Glomerular visceral epithelial cell (primary cell): ENCODE measurements at regions not wholly inside any gene's neighbourhood (a gene's known extent, or its start where the extent isn't known, plus 50 kb on each side); places are given as distances from the start of the nearest gene placed in this dataset.

Experiments used
- DNase-seq: peaks from one replicate; pipeline ENCODE4 v3.0.0-alpha.2; 2016; ENCODE audit errors: extremely low spot score

GRCh38 chr16:86145669-86146068 is 246.7 kb downstream of the IRF8 start:
- no peak for DNase-seq

GRCh38 chr16:86150641-86151238 is 251.8 kb downstream of the IRF8 start:
- DNase-seq: no peak

GRCh38 chr16:86151239-86151851 is 252.4 kb downstream of the IRF8 start:
- no peak for DNase-seq

GRCh38 chr16:86156155-86156554 is 257.2 kb downstream of the IRF8 start:
- DNase-seq: no peak

GRCh38 chr16:86157616-86158247 is 258.8 kb downstream of the IRF8 start:
- no peak for DNase-seq

- no peak for DNase-seq
Observed at GRCh38 chr16:86158688-86159360, 259.9 kb downstream of the IRF8 start.

- DNase-seq: no peak
Observed at GRCh38 chr16:86165479-86165878, 266.5 kb downstream of the IRF8 start.

- no peak for DNase-seq
Observed at GRCh38 chr16:86166414-86166813, 267.5 kb downstream of the IRF8 start.

- no peak for DNase-seq
Observed at GRCh38 chr16:86167061-86167460, 268.1 kb downstream of the IRF8 start.

GRCh38 chr16:86170720-86171119 is 271.8 kb downstream of the IRF8 start:
- no peak for DNase-seq

GRCh38 chr16:86171329-86171728 is 272.4 kb downstream of the IRF8 start:
- peak; percentile 25 for DNase-seq

GRCh38 chr16:86175816-86176215 is 276.9 kb downstream of the IRF8 start:
- DNase-seq: no peak

GRCh38 chr16:86176462-86176861 is 277.5 kb downstream of the IRF8 start:
- no peak for DNase-seq

GRCh38 chr16:86180244-86180643 is 281.3 kb downstream of the IRF8 start:
- no peak for DNase-seq

GRCh38 chr16:86180780-86181179 is 281.8 kb downstream of the IRF8 start:
- no peak for DNase-seq

GRCh38 chr16:86181526-86181925 is 282.6 kb downstream of the IRF8 start:
- no peak for DNase-seq

- no peak for DNase-seq
Observed at GRCh38 chr16:86184185-86184584, 285.2 kb downstream of the IRF8 start.

GRCh38 chr16:86185089-86185488 is 286.1 kb downstream of the IRF8 start:
- DNase-seq: no peak

GRCh38 chr16:86186313-86186712 is 287.4 kb downstream of the IRF8 start:
- no peak for DNase-seq

- no peak for DNase-seq
Observed at GRCh38 chr16:86189934-86190333, 291.0 kb downstream of the IRF8 start.

- DNase-seq: no peak
Observed at GRCh38 chr16:86191663-86192062, 292.7 kb downstream of the IRF8 start.

GRCh38 chr16:86193528-86194193 is 294.7 kb downstream of the IRF8 start:
- DNase-seq: no peak
